ENCODE measurements at regions not wholly inside any gene's neighbourhood (a gene's known extent, or its start where the extent isn't known, plus 50 kb on each side); places are given as distances from the start of the nearest gene placed in this dataset.

DNA sequence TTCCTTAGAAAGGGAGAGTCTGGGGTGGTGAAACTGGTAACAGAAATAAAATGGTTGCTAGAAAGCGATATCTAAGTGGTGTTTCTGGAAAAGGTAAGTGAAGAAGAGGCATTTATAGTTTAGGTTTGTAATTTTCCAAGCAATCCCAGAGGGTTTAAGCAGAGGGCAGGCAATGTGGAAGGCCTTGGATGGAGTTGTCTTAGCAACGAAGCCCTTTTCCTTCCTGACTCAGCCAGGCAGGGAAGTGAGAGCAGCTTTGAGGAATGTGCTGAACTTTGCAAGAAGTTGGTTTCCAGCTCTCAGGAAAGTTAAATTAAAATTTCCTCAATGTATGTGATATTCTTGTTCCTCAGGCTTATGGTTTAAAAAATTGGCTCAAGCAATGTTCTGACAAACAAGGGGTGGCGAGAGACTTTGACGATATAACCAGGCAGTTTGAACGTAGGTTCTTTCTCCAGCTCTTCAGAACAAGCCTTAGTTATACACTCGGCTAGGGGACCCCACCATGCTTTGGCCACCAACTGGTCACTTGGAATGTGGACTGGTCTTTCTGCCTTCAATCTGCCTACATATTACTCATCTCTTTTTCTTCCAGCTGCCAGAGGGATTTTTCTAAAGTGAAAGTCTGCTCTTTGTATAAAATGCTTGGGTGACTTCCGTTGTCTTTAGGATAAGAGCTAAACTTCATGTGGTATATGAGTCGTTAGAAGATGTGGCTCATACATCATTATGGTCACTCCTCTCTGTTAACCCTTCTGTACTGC is 66.9 kb upstream of the SLC25A13 start:
- ChIA-PET POLR2A (no interaction called here), CTCF (interaction anchor here (1.0 to 1.6 kb wide), 8 partner anchors 15 to 639 kb away, joined by 3 to 5 read pairs (median 3); no protein-coding TSS in a partner anchor)
- no peaks in the 10 kb centered on the region for H3K9me3 ChIP-seq (replicated peaks; ENCODE audit: control insufficient read depth, insufficient read depth, low read length)
- intact Hi-C loops (cut with micrococcal nuclease) (loop anchor here (1.0 to 2.0 kb wide), 9 partner anchors 21 to 502 kb away; partner anchors contain the start of gene SEM1), dilution Hi-C loops (cut with MboI; ENCODE audit: extremely low pct_ligation_motif_present, low sequenced_read_pairs) (no loop called here)
- FAIRE-seq: peak; percentile 91
- TF ChIP-seq, protein P1, sequence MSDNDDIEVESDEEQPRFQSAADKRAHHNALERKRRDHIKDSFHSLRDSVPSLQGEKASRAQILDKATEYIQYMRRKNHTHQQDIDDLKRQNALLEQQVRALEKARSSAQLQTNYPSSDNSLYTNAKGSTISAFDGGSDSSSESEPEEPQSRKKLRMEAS (IDR thresholded peaks at IDR 0.05; ENCODE audit: insufficient read depth, insufficient read length): no peak
- TF ChIP-seq POLR2A (IDR thresholded peaks at IDR 0.05; ENCODE audit: low read depth, low read length): peak; percentile 18
- peak; percentile 48 for TF ChIP-seq POLR2AphosphoS5 (IDR thresholded peaks at IDR 0.05; ENCODE audit: insufficient read depth, low read depth, low read length)
- peak; percentile 58 for TF ChIP-seq FOS (IDR thresholded peaks at IDR 0.05; ENCODE audit: borderline replicate concordance, insufficient read depth, low read length)
- TF ChIP-seq EZH2 (IDR thresholded peaks at IDR 0.05; ENCODE audit: borderline replicate concordance, low read depth, low read length, severe bottlenecking): no peak
- no peak for TF ChIP-seq MYC (IDR thresholded peaks at IDR 0.05; ENCODE audit: low read depth, low read length)
- TF ChIP-seq, protein P2, sequence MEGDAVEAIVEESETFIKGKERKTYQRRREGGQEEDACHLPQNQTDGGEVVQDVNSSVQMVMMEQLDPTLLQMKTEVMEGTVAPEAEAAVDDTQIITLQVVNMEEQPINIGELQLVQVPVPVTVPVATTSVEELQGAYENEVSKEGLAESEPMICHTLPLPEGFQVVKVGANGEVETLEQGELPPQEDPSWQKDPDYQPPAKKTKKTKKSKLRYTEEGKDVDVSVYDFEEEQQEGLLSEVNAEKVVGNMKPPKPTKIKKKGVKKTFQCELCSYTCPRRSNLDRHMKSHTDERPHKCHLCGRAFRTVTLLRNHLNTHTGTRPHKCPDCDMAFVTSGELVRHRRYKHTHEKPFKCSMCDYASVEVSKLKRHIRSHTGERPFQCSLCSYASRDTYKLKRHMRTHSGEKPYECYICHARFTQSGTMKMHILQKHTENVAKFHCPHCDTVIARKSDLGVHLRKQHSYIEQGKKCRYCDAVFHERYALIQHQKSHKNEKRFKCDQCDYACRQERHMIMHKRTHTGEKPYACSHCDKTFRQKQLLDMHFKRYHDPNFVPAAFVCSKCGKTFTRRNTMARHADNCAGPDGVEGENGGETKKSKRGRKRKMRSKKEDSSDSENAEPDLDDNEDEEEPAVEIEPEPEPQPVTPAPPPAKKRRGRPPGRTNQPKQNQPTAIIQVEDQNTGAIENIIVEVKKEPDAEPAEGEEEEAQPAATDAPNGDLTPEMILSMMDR (IDR thresholded peaks at IDR 0.05; ENCODE audit: extremely low read depth in 1 of 2, insufficient read depth in 1 of 2, low read depth in 1 of 2, low read length in 2 of 2): no peak
- no peak for TF ChIP-seq GATA2 (IDR thresholded peaks at IDR 0.05; ENCODE audit: insufficient read depth, insufficient read length, low read depth, low read length)
- TF ChIP-seq JUN (IDR thresholded peaks at IDR 0.05; ENCODE audit: borderline replicate concordance, insufficient read depth, insufficient read length, low read depth): peak; percentile 84
- peak overlapping the region in 1 of 3 experiments; percentile 38 for H3K4me3 ChIP-seq (replicated peaks in 1 of 3; ENCODE audit: insufficient read depth in 1 of 3, low read depth in 1 of 3, low read length in 3 of 3)
- peak overlapping the region; percentile 97 for H3K27ac ChIP-seq (ENCODE audit: insufficient read depth, low read depth, low read length)
- H3K9ac ChIP-seq (replicated peaks; ENCODE audit: extremely low read depth, insufficient read depth, low read length): peak overlapping the region; percentile 82
- DNase-seq (ENCODE audit: low read depth, low spot score): peak; percentile 89
- peaks cover 26% of the 10 kb centered on the region for H3K4me1 ChIP-seq (ENCODE audit: control insufficient read depth, extremely low read depth, insufficient read depth, low read length)
- peak overlapping the region; percentile 70 for H2AFZ ChIP-seq (ENCODE audit: low read depth, low read length)
- no peaks in the 10 kb centered on the region for H3K36me3 ChIP-seq (ENCODE audit: control insufficient read depth in 2 of 2, extremely low read depth in 1 of 2, insufficient read depth in 2 of 2, low read length in 2 of 2)
- BruUV-seq (replicated peaks): TSS peak; percentile 81
- H3K79me2 ChIP-seq (ENCODE audit: control insufficient read depth, insufficient read depth, low read length): no peaks in the 10 kb centered on the region
- H4K20me1 ChIP-seq (replicated peaks; ENCODE audit: control insufficient read depth, extremely low read depth, insufficient read depth, low read length): no peaks in the 10 kb centered on the region
- no peaks in the 10 kb centered on the region for H3K27me3 ChIP-seq (ENCODE audit: control insufficient read depth in 2 of 2, insufficient read depth in 2 of 2, low read length in 2 of 2)
- H3K4me2 ChIP-seq (ENCODE audit: insufficient read depth, low read length): peak overlapping the region; percentile 97
- no peaks in the 10 kb centered on the region for H3K9me1 ChIP-seq (replicated peaks; ENCODE audit: control insufficient read depth, extremely low read depth, insufficient read depth, low read length)
